Lung (tissue), 11 donors: ENCODE measurements at regions not wholly inside any gene's neighbourhood (a gene's known extent, or its start where the extent isn't known, plus 50 kb on each side); places are given as distances from the start of the nearest gene placed in this dataset.

ENCODE experiments used
- ATAC-seq: fragments of 200-7000 bp; cut with Tn5 transposase; one replicate; pipeline ENCODE4 v1.9.1; 2020; ENCODE audit warnings: moderate number of reproducible peaks; ENCODE audit not compliant: insufficient read depth, low FRiP score
- DNase-seq, 3 donors: peaks; one replicate each; pipeline ENCODE4 v3.0.0-alpha.2; 2013 to 2017
- H3K27ac ChIP-seq, 2 donors: one replicate each; pipeline ENCODE4 v1.5.1; 2013; ENCODE audit warnings: mild to moderate bottlenecking in 2 of 2, moderate library complexity in 2 of 2, control low read depth in 1 of 2, inconsistent platforms in 1 of 2, low read depth in 1 of 2, low read length in 1 of 2
- H3K27me3 ChIP-seq, 3 donors: one replicate each; pipeline ENCODE4 v1.5.1; 2013; ENCODE audit warnings: low read length in 2 of 3; ENCODE audit not compliant: control insufficient read depth in 3 of 3, insufficient read depth in 3 of 3
- H3K36me3 ChIP-seq, 4 donors: one replicate each; pipeline ENCODE4 v1.5.1; 2013; ENCODE audit warnings: low read length in 4 of 4, mild to moderate bottlenecking in 1 of 4, moderate library complexity in 1 of 4; ENCODE audit not compliant: control insufficient read depth in 4 of 4, insufficient read depth in 4 of 4
- H3K4me1 ChIP-seq, 5 donors: one replicate each; pipeline ENCODE4 v1.5.1; 2013; ENCODE audit warnings: low read length in 5 of 5, mild to moderate bottlenecking in 2 of 5, moderate library complexity in 1 of 5; ENCODE audit not compliant: control insufficient read depth in 5 of 5, insufficient read depth in 5 of 5
- H3K4me3 ChIP-seq: one replicate; pipeline ENCODE4 v1.5.1; 2013; ENCODE audit warnings: mild to moderate bottlenecking, control low read depth, moderate library complexity
- H3K9ac ChIP-seq, 2 donors: one replicate each; pipeline ENCODE4 v1.5.1; 2013; ENCODE audit warnings: low read length in 2 of 2, control low read depth in 1 of 2; ENCODE audit not compliant: insufficient read depth in 1 of 2
- H3K9me3 ChIP-seq, 4 donors: one replicate each; pipeline ENCODE4 v1.5.1; 2013; ENCODE audit warnings: low read length in 3 of 4, mild to moderate bottlenecking in 1 of 4, moderate library complexity in 1 of 4; ENCODE audit not compliant: control insufficient read depth in 4 of 4, insufficient read depth in 3 of 4
- CTCF ChIP-seq: IDR thresholded peaks from 2 replicates; pipeline ENCODE4 v1.5.1; 2012; ENCODE audit warnings: mild to moderate bottlenecking; ENCODE audit errors: control extremely low read depth, extremely low read depth
- WGBS, 2 donors: extraction: QIAGEN DNeasy Blood & Tissue Kit; methylation state at CpG; one replicate each; pipeline ENCODE4 v1.1.7; 2013; 5-methylcytosine and 5-hydroxymethylcytosine counted together
- donor health status: control.
- donor health status: control.
- donor health status: Bipolar disorder and iron deficiency.
- donor health status: healthy.
- donor health status: DM: yes; HTN: yes; CAD: no.

GRCh38 chr5:61906820-61907219, 399.2 kb upstream of the KIF2A start:
- 79 to 81% methylated on average over 5 of the region's 5 CpGs for WGBS, 2 donors
- Histone ChIP-seq H3K4me3 (no peak overlapping the region), H3K27ac (no peak overlapping the region), H3K4me1 (no peaks in the 10 kb centered on the region), H3K9ac (no peak overlapping the region), H3K36me3 (no peaks in the 10 kb centered on the region), H3K9me3 (no peaks in the 10 kb centered on the region), H3K27me3 (peaks cover 0 to 6% (median 0%) of the 10 kb centered on the region in 3 donors)
- TF ChIP-seq CTCF, result no peak
- ATAC-seq (no peak), DNase-seq (no peak)

- no peaks in the 10 kb centered on the region for H3K4me1 ChIP-seq
Observed at GRCh38 chr5:61907995-61908394, 398.0 kb upstream of the KIF2A start.

GRCh38 chr5:61910771-61911170, 395.2 kb upstream of the KIF2A start:
- Histone ChIP-seq H3K36me3 (no peaks in the 10 kb centered on the region), H3K4me3 (no peak overlapping the region), H3K27me3 (no peaks in the 10 kb centered on the region), H3K27ac (no peak overlapping the region), H3K9me3 (peaks cover 0 to 8% (median 4%) of the 10 kb centered on the region in 4 donors), H3K9ac (no peak overlapping the region), H3K4me1 (no peaks in the 10 kb centered on the region)
- TF ChIP-seq CTCF, result no peak
- 92 to 93% methylated on average over 2 of the region's 2 CpGs for WGBS, 2 donors
- no peak for ATAC-seq
- DNase-seq, result no peak

More at GRCh38 chr5:61907995-61908394, 398.0 kb upstream of the KIF2A start:
- no peak for ATAC-seq
- Histone ChIP-seq H3K9ac (no peak overlapping the region), H3K9me3 (peaks cover 0 to 6% (median 4%) of the 10 kb centered on the region in 4 donors), H3K27ac (no peak overlapping the region), H3K27me3 (peaks cover 0 to 4% (median 0%) of the 10 kb centered on the region in 3 donors), H3K36me3 (no peaks in the 10 kb centered on the region), H3K4me3 (no peak overlapping the region)
- WGBS, 2 donors, result 95% methylated on average over 4 of the region's 4 CpGs
- no peak for TF ChIP-seq CTCF
- no peak for DNase-seq

- no peak overlapping the region for H3K27ac ChIP-seq
- WGBS, 2 donors, result 93 to 95% methylated on average over 6 of the region's 6 CpGs
- ATAC-seq, result no peak
Observed at GRCh38 chr5:61912559-61912958, 393.4 kb upstream of the KIF2A start.

More at GRCh38 chr5:61912559-61912958, 393.4 kb upstream of the KIF2A start:
- H3K9ac ChIP-seq, result no peak overlapping the region
- no peaks in the 10 kb centered on the region for H3K27me3 ChIP-seq
- no peak for TF ChIP-seq CTCF
- H3K4me1 ChIP-seq, result no peaks in the 10 kb centered on the region
- DNase-seq, result no peak
- peaks cover 0 to 8% (median 4%) of the 10 kb centered on the region in 4 donors for H3K9me3 ChIP-seq
- no peaks in the 10 kb centered on the region for H3K36me3 ChIP-seq
- H3K4me3 ChIP-seq, result no peak overlapping the region
